ENCODE measurements at regions not wholly inside any gene's neighbourhood (a gene's known extent, or its start where the extent isn't known, plus 50 kb on each side); places are given as distances from the start of the nearest gene placed in this dataset.

DNA sequence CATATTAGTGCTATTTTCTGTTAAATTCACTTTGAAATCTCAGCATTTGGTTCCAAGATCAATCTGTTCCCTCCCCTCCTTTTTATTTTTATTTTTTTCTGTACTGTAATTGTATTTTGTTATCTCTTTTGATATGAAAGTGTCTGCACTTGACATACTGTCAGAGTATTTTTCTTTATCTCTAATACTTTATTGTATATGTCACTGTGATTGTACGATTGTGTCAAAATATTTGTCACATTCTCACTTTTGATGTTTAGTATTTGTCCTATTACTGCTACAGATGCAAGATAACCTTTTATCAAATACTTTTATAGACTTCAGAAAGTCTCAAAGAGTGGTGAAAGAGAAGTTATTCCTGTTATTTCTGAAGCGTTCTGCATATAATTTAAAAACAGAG, 323.5 kb downstream of the JRKL start:
- TF ChIP-seq FOXM1 (IDR thresholded peaks at IDR 0.05; ENCODE audit: borderline replicate concordance) (no peak), FOXK2 (IDR thresholded peaks at IDR 0.05) (no peak), TARDBP (IDR thresholded peaks at IDR 0.05) (no peak)
